NCI-H1694 (cell line): ENCODE measurements at regions not wholly inside any gene's neighbourhood (a gene's known extent, or its start where the extent isn't known, plus 50 kb on each side); places are given as distances from the start of the nearest gene placed in this dataset.

Experiments
- DNase-seq: peaks from one replicate; lab custom pipeline; 2025; lab: John Stamatoyannopoulos, UW

DNA sequence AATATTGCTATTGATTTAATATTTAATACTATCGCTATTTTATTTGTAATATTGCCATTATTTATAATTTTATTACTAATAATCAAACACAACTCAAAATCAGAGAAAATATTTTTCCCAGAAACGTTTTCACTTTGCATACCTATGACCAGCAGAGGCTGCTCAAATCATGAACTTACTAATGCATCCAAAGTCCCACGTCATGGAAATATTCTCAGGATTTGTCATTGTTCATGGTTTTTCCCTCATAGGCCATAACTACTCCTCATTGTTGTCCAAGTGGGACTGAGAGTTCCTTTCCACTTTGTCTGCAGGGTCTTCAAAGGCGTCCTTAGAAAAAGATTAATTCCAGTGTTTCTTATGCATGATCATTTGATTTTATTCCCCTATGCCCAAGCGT, 344.8 kb downstream of the THBS2 start:
- no peak for DNase-seq

DNA sequence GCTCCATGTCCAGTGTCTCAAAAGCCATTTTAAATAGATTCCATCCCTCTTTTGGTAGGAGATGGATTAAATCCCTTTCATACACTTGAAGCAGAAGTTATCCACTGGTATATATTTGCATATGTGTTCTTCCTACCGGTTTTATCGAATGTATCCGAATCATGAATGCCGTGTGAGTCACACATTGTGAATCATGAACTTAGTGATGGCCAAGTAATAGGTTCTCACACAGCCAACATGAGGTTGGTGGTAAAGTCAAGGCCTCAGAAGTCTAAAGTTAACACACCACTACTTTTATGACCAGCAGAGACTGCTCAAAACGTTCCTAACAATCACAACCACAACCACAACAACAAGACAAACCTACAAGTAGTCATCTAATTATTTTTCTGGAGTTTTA, 345.5 kb downstream of the THBS2 start:
- no peak for DNase-seq

GRCh38 chr6:168906391-168906790, 347.3 kb downstream of the THBS2 start:
- no peak for DNase-seq

DNA sequence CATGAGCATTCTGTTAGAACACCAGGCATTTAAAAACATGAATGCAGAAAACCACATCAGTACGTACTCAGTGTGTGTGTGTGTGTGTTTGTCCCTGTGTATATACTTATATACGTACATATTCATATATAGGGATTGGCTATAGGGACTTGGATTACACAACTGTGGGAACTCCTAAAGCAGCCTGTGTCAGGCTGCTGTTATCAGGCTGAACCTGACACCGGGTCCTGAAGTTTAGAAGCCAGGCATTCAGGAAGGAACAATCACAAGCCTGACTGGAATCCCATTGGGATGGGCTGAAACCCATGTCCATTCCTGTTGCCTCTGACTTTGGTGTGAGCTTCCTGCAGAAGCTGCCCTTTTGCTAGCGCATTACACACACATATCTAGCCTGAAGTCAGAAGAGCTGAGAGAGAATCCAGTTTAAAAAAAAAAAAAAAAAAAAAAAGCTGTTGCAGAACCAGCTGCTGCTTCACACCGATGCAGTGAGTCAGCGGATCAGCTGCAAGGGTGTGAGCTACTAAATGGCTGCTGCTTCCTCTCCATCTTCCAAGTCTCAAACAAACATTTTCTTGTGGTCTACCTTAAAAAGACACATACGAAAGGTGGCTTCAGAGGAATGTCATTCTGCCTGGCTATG, 348.1 kb downstream of the THBS2 start:
- no peak for DNase-seq

- DNase-seq, result no peak
These were observed 349.9 kb downstream of the THBS2 start for GRCh38 chr6:168903613-168904345.

DNA sequence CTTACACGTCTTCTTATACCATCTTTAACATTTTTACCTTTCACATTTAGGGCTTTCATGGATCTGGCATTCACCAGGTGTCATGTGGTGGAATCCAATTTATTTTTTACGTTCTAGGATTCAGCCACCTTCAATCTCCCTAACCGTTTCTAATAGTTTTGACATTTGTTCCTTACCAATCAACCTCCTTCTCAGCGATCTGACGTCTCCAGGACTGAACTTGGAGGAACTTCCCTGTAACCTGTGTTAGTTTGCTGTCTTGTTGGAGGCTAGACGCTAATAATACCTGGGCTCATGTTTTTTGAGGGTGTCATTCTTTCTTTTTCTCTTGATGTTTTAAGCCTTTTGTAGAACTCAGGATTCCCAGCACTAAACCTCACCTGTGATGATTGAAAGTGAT, 351.6 kb downstream of the THBS2 start:
- no peak for DNase-seq

- DNase-seq, result no peak
These were observed 352.6 kb downstream of the THBS2 start for GRCh38 chr6:168901076-168901475.

GRCh38 chr6:168896321-168896720, 357.3 kb downstream of the THBS2 start:
- DNase-seq, result no peak

DNA sequence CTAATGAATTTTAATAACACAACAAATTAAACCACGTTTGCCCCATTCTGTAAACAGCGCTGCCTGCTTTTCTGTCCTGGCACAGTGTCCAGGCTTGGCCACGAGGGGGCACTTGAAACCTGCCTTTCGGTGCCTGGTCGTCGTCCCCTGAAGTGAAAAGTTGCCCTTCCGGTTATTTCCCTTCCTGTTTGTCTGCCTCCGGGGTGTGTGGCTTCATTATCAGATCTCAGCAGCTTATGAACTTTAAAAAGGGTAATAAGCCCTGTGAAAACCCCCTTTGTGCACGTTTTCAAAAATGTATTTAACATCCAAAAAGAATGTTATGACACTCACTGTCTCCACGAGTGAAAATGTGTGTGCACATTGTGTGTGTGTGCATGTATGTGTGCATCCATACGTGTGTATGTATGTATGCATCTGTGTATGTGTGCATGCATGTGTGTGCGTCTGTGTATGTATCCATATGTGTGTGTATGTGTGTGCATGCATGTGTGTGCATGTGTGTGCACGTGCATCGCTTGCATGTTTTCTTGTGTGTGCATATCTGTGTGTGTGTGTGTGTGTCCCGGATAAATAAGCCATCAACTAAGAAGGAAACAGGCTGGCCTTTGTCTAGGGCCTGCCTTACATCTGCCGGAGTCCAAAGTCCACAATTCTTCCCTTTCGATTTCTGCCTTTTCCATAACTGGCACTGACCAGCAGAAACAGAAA, 358.4 kb downstream of the THBS2 start:
- DNase-seq, result peak; percentile 2

- DNase-seq, result no peak
These were observed 361.6 kb downstream of the THBS2 start for GRCh38 chr6:168892031-168892430.

DNA sequence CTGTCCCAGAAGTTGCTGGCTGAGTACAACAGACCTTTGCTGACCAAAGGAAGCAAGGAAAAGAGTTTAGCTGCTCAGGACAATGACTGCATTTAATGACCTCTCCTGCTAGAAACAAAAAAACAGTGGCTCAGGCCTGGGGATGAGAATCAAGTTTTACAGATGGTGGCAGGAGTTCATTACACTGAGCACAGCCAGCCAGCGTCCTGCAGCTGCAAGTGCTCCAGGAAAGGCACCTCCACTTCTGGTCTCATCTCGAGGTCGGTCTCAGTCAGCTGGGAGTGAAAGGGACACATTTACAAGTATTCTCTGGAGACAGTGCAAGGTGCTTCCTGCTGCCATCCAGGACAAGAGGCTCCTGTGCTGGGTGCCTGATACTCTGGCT, 362.7 kb downstream of the THBS2 start:
- DNase-seq, result no peak

DNA sequence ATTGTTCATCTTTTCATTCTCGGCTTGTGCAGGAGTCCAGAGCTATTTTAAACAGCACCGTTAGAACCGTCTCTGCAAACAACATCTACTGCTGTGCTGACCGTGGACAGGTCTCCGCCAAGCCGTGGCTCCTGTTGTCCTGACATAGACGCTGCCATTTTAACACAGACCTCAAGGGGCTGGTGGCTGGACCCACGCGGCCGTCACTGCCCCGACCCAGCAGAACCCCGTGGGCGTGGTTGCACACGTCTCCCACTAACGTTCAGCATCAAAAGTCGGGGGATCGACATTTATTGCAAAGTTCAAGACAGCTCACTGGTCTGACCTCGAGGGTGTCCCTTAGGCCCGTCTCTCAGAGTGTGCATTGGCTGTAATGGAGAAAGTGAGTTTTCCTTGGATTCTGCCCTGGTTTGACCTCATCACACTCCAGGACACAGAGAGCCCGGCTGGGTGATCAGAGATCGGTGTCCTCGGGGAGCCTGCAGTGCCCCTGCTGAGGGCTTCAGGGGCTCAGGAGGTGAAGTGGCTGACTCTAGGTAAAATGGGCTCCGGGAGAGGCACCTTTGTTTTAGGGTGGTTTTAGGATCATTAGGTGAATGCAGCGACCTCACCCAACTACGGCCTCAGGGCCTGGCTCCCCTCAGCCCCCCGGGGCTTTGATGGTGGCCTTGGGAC, 363.2 kb downstream of the THBS2 start:
- DNase-seq, result no peak

- no peak for DNase-seq
These were observed 364.8 kb downstream of the THBS2 start for GRCh38 chr6:168888786-168889345.

DNA sequence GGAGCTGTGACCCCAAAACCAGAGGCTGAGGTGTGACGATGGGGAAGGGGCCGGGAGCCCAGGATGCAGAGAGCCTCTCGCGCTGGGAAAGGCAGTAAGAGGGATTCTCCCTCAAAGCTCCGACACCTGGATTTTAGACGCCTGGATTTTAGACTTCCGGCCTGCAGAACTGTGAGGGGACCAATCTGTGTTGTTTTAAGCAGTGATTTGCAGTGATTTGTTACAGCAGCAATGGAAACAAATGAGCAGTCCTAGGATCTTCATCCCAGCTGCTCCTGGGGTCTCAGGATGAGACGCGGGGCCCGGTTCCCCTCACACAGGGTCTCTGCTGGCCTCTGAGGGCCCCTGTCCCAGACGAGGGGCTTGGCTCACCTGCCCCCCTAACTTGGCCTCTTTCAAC, 365.5 kb downstream of the THBS2 start:
- DNase-seq, result no peak

DNA sequence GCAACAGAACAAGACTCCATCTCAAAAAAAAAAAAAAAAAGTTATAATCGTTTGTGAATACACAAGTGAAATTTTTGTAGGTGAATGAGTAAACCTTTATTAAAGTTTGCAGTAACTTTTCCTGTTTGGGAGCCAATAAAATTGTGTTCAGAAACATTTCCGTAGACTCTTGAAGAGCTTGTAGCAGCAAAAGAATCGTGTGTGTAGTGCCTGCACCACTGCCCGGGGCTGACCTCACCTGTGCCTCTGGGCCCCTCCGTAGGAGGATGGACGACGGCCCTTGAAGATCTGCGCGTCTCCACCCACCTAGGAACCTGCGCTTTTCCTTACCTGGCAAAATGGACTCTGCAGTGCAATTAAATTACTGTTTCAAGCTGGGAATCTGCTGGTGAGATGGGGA, 366.0 kb downstream of the THBS2 start:
- DNase-seq, result no peak

GRCh38 chr6:168886964-168887363, 366.7 kb downstream of the THBS2 start:
- DNase-seq, result no peak

- no peak for DNase-seq
These were observed 367.6 kb downstream of the THBS2 start for GRCh38 chr6:168885751-168886742.

DNA sequence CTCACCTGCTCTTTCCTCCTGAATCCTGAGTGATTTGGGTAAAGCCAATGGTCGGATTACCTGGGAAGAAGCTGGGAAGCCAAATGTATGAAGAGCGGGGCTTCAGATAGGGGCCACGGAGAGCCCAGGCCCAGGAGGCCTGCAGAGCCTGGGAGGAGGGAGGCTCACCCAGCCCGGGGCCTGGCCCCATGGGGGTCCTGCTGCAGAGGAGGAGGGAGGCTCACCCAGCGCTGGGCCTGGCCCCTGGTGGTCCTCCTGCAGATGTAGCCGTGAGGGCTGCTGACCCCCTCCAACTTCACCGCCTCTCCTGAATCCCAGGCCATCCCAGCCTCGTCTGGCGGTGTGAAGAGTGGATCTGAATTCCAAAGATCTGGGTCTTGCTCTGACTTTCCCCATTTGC, 368.4 kb downstream of the THBS2 start:
- DNase-seq, result no peak

- no peak for DNase-seq
These were observed 369.0 kb downstream of the THBS2 start for GRCh38 chr6:168884646-168885086.

- DNase-seq, result no peak
These were observed 369.5 kb downstream of the THBS2 start for GRCh38 chr6:168884050-168884645.
